Adrenal gland (tissue), 9 donors: ENCODE measurements at regions not wholly inside any gene's neighbourhood (a gene's known extent, or its start where the extent isn't known, plus 50 kb on each side); places are given as distances from the start of the nearest gene placed in this dataset.

Experiments used
- DNase-seq, 7 donors: peaks; one replicate each; pipeline ENCODE4 v3.0.0-alpha.2; 2019 to 2020
- H3K27ac ChIP-seq, 5 donors: fragments of 200-600 bp; sonication (generic) in 4 of 5; 1 replicate in 3 of 5; 2 replicates in 2 of 5; pipeline versions ENCODE4 v1.5.1 to v1.8.0; 2016 to 2020; ENCODE audit warnings: mild to moderate bottlenecking in 1 of 5
- H3K27me3 ChIP-seq: fragments of 200-600 bp; 2 replicates; pipeline ENCODE4 v1.8.0; 2021
- H3K36me3 ChIP-seq, 2 donors: fragments of 200-600 bp; replicated peaks in 1 of 2; 1 replicate in 1 of 2; 2 replicates in 1 of 2; pipeline versions ENCODE4 v1.5.1 to v1.8.0; 2018 to 2022
- H3K4me1 ChIP-seq, 2 donors: fragments of 200-600 bp; replicated peaks in 1 of 2; 1 replicate in 1 of 2; 2 replicates in 1 of 2; pipeline versions ENCODE4 v1.5.1 to v1.8.0; 2018 to 2021
- H3K4me3 ChIP-seq, 4 donors: fragments of 200-600 bp; sonication (generic) in 3 of 4; one replicate each; pipeline ENCODE4 v1.5.1; 2016 to 2018
- H3K9me3 ChIP-seq, 3 donors: fragments of 200-600 bp; sonication (generic) in 1 of 3; replicated peaks in 1 of 3; 1 replicate in 2 of 3; 2 replicates in 1 of 3; pipeline versions ENCODE4 v1.5.1 to v1.8.0; 2016 to 2021
- POLR2A ChIP-seq, 2 donors: fragments of 450-650 bp; IDR thresholded peaks; one replicate each; pipeline ENCODE4 v1.6.1; 2017; ENCODE audit warnings: antibody characterized with exemption in 2 of 2, mild to moderate bottlenecking in 2 of 2, moderate library complexity in 1 of 2
- WGBS, 4 donors: extraction: QIAGEN DNeasy Blood & Tissue Kit in 2 of 4; methylation state at CpG; one replicate each; pipeline versions ENCODE4 v1.1.5 to v1.1.7; 2013 to 2017; 5-methylcytosine and 5-hydroxymethylcytosine counted together
- intact Hi-C, 2 donors: fragments of 100-400 bp; cut with DNase I; formaldehyde crosslinking; loops; one replicate each; pipeline versions ENCODE4 v1.14.1 to v1.15.0; 2022 to 2023
- small RNA-seq, 2 donors: library from RNA; depleted of rRNA; stranded (forward); fragments of <200 nt; gene quantifications; one replicate each; pipeline ENCODE3, GENCODE V24; 2016
- TF ChIP-seq, protein P1 (sequence below), 6 experiments: fragments of 450-650 bp in 4 of 6; fragments of 200-600 bp in 2 of 6; sonication (generic) in 1 of 6; IDR thresholded peaks; 1 replicate in 5 of 6; 2 replicates in 1 of 6; pipeline versions ENCODE4 v1.5.1 to v1.8.0; 2016 to 2021; ENCODE audit warnings: antibody characterized with exemption in 6 of 6, mild to moderate bottlenecking in 2 of 6, moderate library complexity in 1 of 6
- donor health status: healthy with polysubstance abuse.
- donor health status: Bipolar disorder and iron deficiency.
- donor health status: DM: yes; HTN: yes; CAD: no.
- donor health status: DM: no; HTN: no; CAD: no.
- donor health status: DM: no; HTN: no; CAD: no.

- Histone ChIP-seq H3K9me3 (no peaks in the 10 kb centered on the region), H3K36me3 (no peaks in the 10 kb centered on the region), H3K27me3 (no peaks in the 10 kb centered on the region), H3K4me3 (no peak overlapping the region), H3K27ac (no peak overlapping the region), H3K4me1 (no peaks in the 10 kb centered on the region)
- intact Hi-C loops, result no loop called here
- no peak for DNase-seq
- 76 to 94% (median 90%) methylated on average over 3 of the region's 3 CpGs for WGBS, 4 donors
- TF ChIP-seq POLR2A (IDR thresholded peaks at IDR 0.05), result no peak
- TF ChIP-seq, protein P1, sequence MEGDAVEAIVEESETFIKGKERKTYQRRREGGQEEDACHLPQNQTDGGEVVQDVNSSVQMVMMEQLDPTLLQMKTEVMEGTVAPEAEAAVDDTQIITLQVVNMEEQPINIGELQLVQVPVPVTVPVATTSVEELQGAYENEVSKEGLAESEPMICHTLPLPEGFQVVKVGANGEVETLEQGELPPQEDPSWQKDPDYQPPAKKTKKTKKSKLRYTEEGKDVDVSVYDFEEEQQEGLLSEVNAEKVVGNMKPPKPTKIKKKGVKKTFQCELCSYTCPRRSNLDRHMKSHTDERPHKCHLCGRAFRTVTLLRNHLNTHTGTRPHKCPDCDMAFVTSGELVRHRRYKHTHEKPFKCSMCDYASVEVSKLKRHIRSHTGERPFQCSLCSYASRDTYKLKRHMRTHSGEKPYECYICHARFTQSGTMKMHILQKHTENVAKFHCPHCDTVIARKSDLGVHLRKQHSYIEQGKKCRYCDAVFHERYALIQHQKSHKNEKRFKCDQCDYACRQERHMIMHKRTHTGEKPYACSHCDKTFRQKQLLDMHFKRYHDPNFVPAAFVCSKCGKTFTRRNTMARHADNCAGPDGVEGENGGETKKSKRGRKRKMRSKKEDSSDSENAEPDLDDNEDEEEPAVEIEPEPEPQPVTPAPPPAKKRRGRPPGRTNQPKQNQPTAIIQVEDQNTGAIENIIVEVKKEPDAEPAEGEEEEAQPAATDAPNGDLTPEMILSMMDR (IDR thresholded peaks at IDR 0.05), result no peak
Observed at GRCh38 chr20:39092733-39093410, 130.7 kb downstream of the DHX35 start.

DNA sequence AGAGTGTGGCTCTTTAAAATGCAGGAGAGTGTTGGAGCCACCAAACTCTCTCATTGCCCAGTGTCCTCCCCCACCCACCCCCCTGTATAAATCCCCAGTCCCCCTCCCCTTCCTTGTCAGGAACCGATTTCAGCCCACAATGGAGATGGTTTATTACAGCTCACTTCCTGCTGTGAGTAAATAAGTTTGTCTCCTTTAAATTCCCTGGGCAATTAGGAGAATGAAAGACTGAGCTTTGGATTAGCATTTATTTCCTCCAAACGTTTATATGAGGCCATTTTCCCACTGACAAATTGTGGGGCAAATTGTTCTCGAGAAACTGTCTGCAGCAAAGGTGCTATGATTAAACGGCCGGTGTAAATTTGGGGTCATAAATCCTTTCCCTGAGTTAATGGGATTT, 128.8 kb downstream of the DHX35 start:
- DNase-seq, result no peak
- no peak overlapping the region for H3K27ac ChIP-seq
- H3K36me3 ChIP-seq, result no peaks in the 10 kb centered on the region
- intact Hi-C loops, result no loop called here
- 35 to 39% (median 39%) methylated on average over 5 of the region's 5 CpGs for WGBS, 4 donors
- no peaks in the 10 kb centered on the region for H3K4me1 ChIP-seq
- no peaks in the 10 kb centered on the region for H3K27me3 ChIP-seq
- no peak for TF ChIP-seq POLR2A (IDR thresholded peaks at IDR 0.05)
- TF ChIP-seq, protein P1 (IDR thresholded peaks at IDR 0.05), result no peak
- H3K4me3 ChIP-seq, result no peak overlapping the region
- no peaks in the 10 kb centered on the region for H3K9me3 ChIP-seq

GRCh38 chr20:39089797-39090196, 127.7 kb downstream of the DHX35 start:
- H3K4me1 ChIP-seq, result no peaks in the 10 kb centered on the region
- H3K9me3 ChIP-seq, result no peaks in the 10 kb centered on the region
- H3K27me3 ChIP-seq, result no peaks in the 10 kb centered on the region
- H3K36me3 ChIP-seq, result no peaks in the 10 kb centered on the region
- no peak overlapping the region for H3K27ac ChIP-seq
- WGBS, 4 donors, result 69 to 81% (median 80%) methylated on average over 1 of the region's 1 CpG
- DNase-seq, result no peak
- intact Hi-C loops, result no loop called here
- H3K4me3 ChIP-seq, result no peak overlapping the region
- TF ChIP-seq, protein P1 (IDR thresholded peaks at IDR 0.05), result no peak
- no peak for TF ChIP-seq POLR2A (IDR thresholded peaks at IDR 0.05)

Small RNAs in the stretch of these regions (small RNA-seq; reads per million reads assigned to genes)
- 0 to 0.08 reads per million in 2 donors for gene RN7SL680P
